Stimulated activated CD4-positive, alpha-beta T cell treated with anti-CD3 and anti-CD28 coated beads, Interleukin-12 subunit alpha, Interleukin-12 subunit beta, amount 100 ng/mL, for 24 hours (primary cell): ENCODE measurements at regions not wholly inside any gene's neighbourhood (a gene's known extent, or its start where the extent isn't known, plus 50 kb on each side); places are given as distances from the start of the nearest gene placed in this dataset.
"Not testable (repeated sequence)": the region's sequence is repeated elsewhere in the genome, so short reads cannot be mapped to it uniquely, and the experiment has no call there.

ENCODE experiments used
- DNase-seq, 2 experiments: peaks; one replicate each; pipeline ENCODE4 v3.0.0-alpha.2; 2020; ENCODE audit warnings: low read depth in 2 of 2

GRCh38 chr14:22492622-22493542, 96.1 kb downstream of the DAD1 start:
- DNase-seq = no peak

GRCh38 chr14:22491683-22492621, 97.1 kb downstream of the DAD1 start:
- no peak for DNase-seq

- not testable (repeated sequence) for DNase-seq
These were observed 98.0 kb downstream of the DAD1 start for GRCh38 chr14:22491053-22491452.

- no peak for DNase-seq
These were observed 98.8 kb downstream of the DAD1 start for GRCh38 chr14:22489957-22490950.

GRCh38 chr14:22489244-22489545, 99.8 kb downstream of the DAD1 start:
- no peak for DNase-seq

- no peak for DNase-seq
These were observed 100.3 kb downstream of the DAD1 start for GRCh38 chr14:22488522-22489243.

GRCh38 chr14:22487941-22488340, 101.1 kb downstream of the DAD1 start:
- DNase-seq = no peak

GRCh38 chr14:22487401-22487800, 101.6 kb downstream of the DAD1 start:
- DNase-seq = no peak

GRCh38 chr14:22486675-22487074, 102.3 kb downstream of the DAD1 start:
- no peak for DNase-seq

GRCh38 chr14:22485649-22486048, 103.4 kb downstream of the DAD1 start:
- DNase-seq = no peak

- DNase-seq = no peak
These were observed 103.8 kb downstream of the DAD1 start for GRCh38 chr14:22485178-22485577.

GRCh38 chr14:22484632-22485031, 104.4 kb downstream of the DAD1 start:
- no peak for DNase-seq

GRCh38 chr14:22483863-22484593, 105.0 kb downstream of the DAD1 start:
- no peak for DNase-seq

- DNase-seq = no peak
These were observed 106.1 kb downstream of the DAD1 start for GRCh38 chr14:22482782-22483553.

- DNase-seq = no peak
These were observed 106.8 kb downstream of the DAD1 start for GRCh38 chr14:22482085-22482694.

GRCh38 chr14:22481546-22481945, 107.5 kb downstream of the DAD1 start:
- DNase-seq = no peak

- no peak for DNase-seq
These were observed 109.1 kb downstream of the DAD1 start for GRCh38 chr14:22479776-22480464.

GRCh38 chr14:22479132-22479531, 109.9 kb downstream of the DAD1 start:
- no peak for DNase-seq
